Caco-2 (cell line): ENCODE measurements at regions not wholly inside any gene's neighbourhood (a gene's known extent, or its start where the extent isn't known, plus 50 kb on each side); places are given as distances from the start of the nearest gene placed in this dataset.

Source experiments
- BruUV-seq: library from RNA; stranded (reverse); fragments of 400-500 nt; replicated peaks from 2 replicates; lab custom pipeline; 2021; lab: Mats Ljungman, UMichigan
- CTCF ChIA-PET: fragments of 300-600 bp; sonication (Branson Sonifier 250); formaldehyde crosslinking; loops from one replicate; lab custom pipeline; 2022; ENCODE audit warnings: antibody characterized with exemption; lab: Charles Lee
- POLR2A ChIA-PET: fragments of 300-600 bp; sonication (Branson Sonifier 250); formaldehyde crosslinking; loops from one replicate; lab custom pipeline; 2022; ENCODE audit warnings: antibody characterized with exemption; lab: Charles Lee
- DNase-seq, 2 experiments: peaks; one replicate each; pipeline versions ENCODE4 v3.0.0 to v3.0.0-alpha.2; 2020 to 2022
- H3K27me3 ChIP-seq: replicated peaks from 2 replicates; pipeline ENCODE4 v1.6.0; 2011; ENCODE audit warnings: low read length; ENCODE audit not compliant: control insufficient read depth, insufficient read depth
- H3K36me3 ChIP-seq: 2 replicates; pipeline ENCODE4 v1.5.1; 2011; ENCODE audit warnings: low read length; ENCODE audit not compliant: control insufficient read depth, insufficient read depth
- H3K4me1 ChIP-seq: fragments of 250-450 bp; sonication (Bioruptor Pico); 2 replicates; pipeline ENCODE4 v1.5.1; 2020; ENCODE audit warnings: mild to moderate bottlenecking
- H3K4me3 ChIP-seq: 2 replicates; pipeline ENCODE4 v1.5.1; 2011; ENCODE audit warnings: low read depth, mild to moderate bottlenecking, control low read depth, low read length
- H3K9me3 ChIP-seq: fragments of 250-450 bp; sonication (Bioruptor Pico); 2 replicates; pipeline ENCODE4 v1.5.1; 2020; ENCODE audit warnings: mild to moderate bottlenecking, moderate library complexity
- H3K27ac Mint-ChIP-seq: one replicate; pipeline ENCODE4 v1.8.0; 2022; ENCODE audit warnings: mixed read lengths; ENCODE audit not compliant: unreplicated experiment
- H3K27me3 Mint-ChIP-seq: one replicate; pipeline ENCODE4 v1.8.0; 2022; ENCODE audit warnings: mixed read lengths; ENCODE audit not compliant: insufficient read depth, unreplicated experiment
- H3K36me3 Mint-ChIP-seq: one replicate; pipeline ENCODE4 v1.8.0; 2022; ENCODE audit warnings: mild to moderate bottlenecking, mixed read lengths; ENCODE audit not compliant: insufficient read depth, unreplicated experiment
- H3K4me1 Mint-ChIP-seq: one replicate; pipeline ENCODE4 v1.8.0; 2022; ENCODE audit warnings: low read depth, mixed read lengths; ENCODE audit not compliant: unreplicated experiment
- H3K4me3 Mint-ChIP-seq: one replicate; pipeline ENCODE4 v1.8.0; 2022; ENCODE audit warnings: mild to moderate bottlenecking, moderate library complexity, mixed read lengths; ENCODE audit not compliant: unreplicated experiment
- H3K9me3 Mint-ChIP-seq: one replicate; pipeline ENCODE4 v1.8.0; 2022; ENCODE audit warnings: mixed read lengths; ENCODE audit not compliant: unreplicated experiment
- CTCF ChIP-seq, 2 experiments: fragments of 200-600 bp in 1 of 2; IDR thresholded peaks; 1 replicate in 1 of 2; 2 replicates in 1 of 2; pipeline versions ENCODE4 v1.5.1 to v1.8.0; 2011 to 2022; ENCODE audit warnings: antibody characterized with exemption in 1 of 2, control low read depth in 1 of 2, inconsistent platforms in 1 of 2, low read depth in 1 of 2, low read length in 1 of 2, mild to moderate bottlenecking in 1 of 2, moderate library complexity in 1 of 2; ENCODE audit not compliant: insufficient read depth in 1 of 2, severe bottlenecking in 1 of 2, unreplicated experiment in 1 of 2
- intact Hi-C: fragments of 100-400 bp; cut with micrococcal nuclease; formaldehyde crosslinking; loops from one replicate; pipeline ENCODE4 v1.10.0; 2022; ENCODE audit not compliant: unreplicated experiment

- no peaks in the 10 kb centered on the region for H3K27me3 Mint-ChIP-seq
- intact Hi-C loops = loop anchor here (10.0 kb wide), 2 partner anchors 135 to 505 kb away; no protein-coding TSS in a partner anchor
- no peaks in the 10 kb centered on the region for H3K9me3 Mint-ChIP-seq
- BruUV-seq = no TSS peak
- no peak for DNase-seq
- ChIA-PET CTCF (no interaction called here), POLR2A (no interaction called here)
- no peaks in the 10 kb centered on the region for H3K27me3 ChIP-seq
- no peak overlapping the region for H3K27ac Mint-ChIP-seq
- no peak overlapping the region for H3K4me3 ChIP-seq
- no peak overlapping the region for H3K4me3 Mint-ChIP-seq
- TF ChIP-seq CTCF (IDR thresholded peaks at IDR 0.05; ENCODE audit: insufficient read depth in 1 of 2, low read depth in 1 of 2, low read length in 1 of 2, severe bottlenecking in 1 of 2, unreplicated experiment in 1 of 2) = no peak
- no peaks in the 10 kb centered on the region for H3K4me1 Mint-ChIP-seq
- no peaks in the 10 kb centered on the region for H3K9me3 ChIP-seq
- H3K36me3 Mint-ChIP-seq = no peaks in the 10 kb centered on the region
- no peaks in the 10 kb centered on the region for H3K4me1 ChIP-seq
- H3K36me3 ChIP-seq = no peaks in the 10 kb centered on the region
Observed at GRCh38 chr11:87859636-87860035, 315.6 kb downstream of the RAB38 start.

- BruUV-seq = no TSS peak
- Histone ChIP-seq H3K4me1 (no peaks in the 10 kb centered on the region), H3K27me3 (no peaks in the 10 kb centered on the region), H3K36me3 (no peaks in the 10 kb centered on the region), H3K9me3 (no peaks in the 10 kb centered on the region), H3K4me3 (no peak overlapping the region)
- Mint-ChIP-seq H3K4me3 (no peak overlapping the region), H3K36me3 (no peaks in the 10 kb centered on the region), H3K4me1 (no peaks in the 10 kb centered on the region), H3K27me3 (peaks cover 4% of the 10 kb centered on the region), H3K27ac (no peak overlapping the region), H3K9me3 (no peaks in the 10 kb centered on the region)
- DNase-seq = no peak
- intact Hi-C loops = no loop called here
- TF ChIP-seq CTCF (IDR thresholded peaks at IDR 0.05; ENCODE audit: insufficient read depth in 1 of 2, low read depth in 1 of 2, low read length in 1 of 2, severe bottlenecking in 1 of 2, unreplicated experiment in 1 of 2) = no peak
- CTCF ChIA-PET = no interaction called here
- POLR2A ChIA-PET = no interaction called here
Observed at GRCh38 chr11:87851827-87852226, 323.4 kb downstream of the RAB38 start.

GRCh38 chr11:87851234-87851633 lies 324.0 kb downstream of the RAB38 start:
- Mint-ChIP-seq H3K27ac (no peak overlapping the region), H3K36me3 (no peaks in the 10 kb centered on the region), H3K4me1 (no peaks in the 10 kb centered on the region), H3K9me3 (no peaks in the 10 kb centered on the region), H3K4me3 (no peak overlapping the region), H3K27me3 (peaks cover 4% of the 10 kb centered on the region)
- Histone ChIP-seq H3K4me3 (no peak overlapping the region), H3K36me3 (no peaks in the 10 kb centered on the region), H3K4me1 (no peaks in the 10 kb centered on the region), H3K27me3 (no peaks in the 10 kb centered on the region), H3K9me3 (no peaks in the 10 kb centered on the region)
- no TSS peak for BruUV-seq
- CTCF ChIA-PET = no interaction called here
- intact Hi-C loops = no loop called here
- POLR2A ChIA-PET = no interaction called here
- no peak for DNase-seq
- TF ChIP-seq CTCF (IDR thresholded peaks at IDR 0.05; ENCODE audit: insufficient read depth in 1 of 2, low read depth in 1 of 2, low read length in 1 of 2, severe bottlenecking in 1 of 2, unreplicated experiment in 1 of 2) = no peak
